Loucy (cell line): ENCODE measurements at regions not wholly inside any gene's neighbourhood (a gene's known extent, or its start where the extent isn't known, plus 50 kb on each side); places are given as distances from the start of the nearest gene placed in this dataset.

Source experiments
- H2AFZ ChIP-seq: fragments of 200-600 bp; sonication (generic); 2 replicates; pipeline ENCODE4 v1.6.0; 2016; ENCODE audit warnings: antibody characterized with exemption, mild to moderate bottlenecking, low read length, moderate library complexity
- H3F3A ChIP-seq: fragments of 200-600 bp; 2 replicates; pipeline ENCODE4 v1.6.0; 2016; ENCODE audit warnings: antibody characterized with exemption, low read depth, mild to moderate bottlenecking
- H3K27me3 ChIP-seq: fragments of 200-600 bp; sonication (generic); 2 replicates; pipeline ENCODE4 v1.6.1; 2014; ENCODE audit warnings: low read length, mild to moderate bottlenecking; ENCODE audit not compliant: insufficient read depth, poor library complexity, severe bottlenecking
- H3K36me3 ChIP-seq: fragments of 200-600 bp; sonication (generic); 2 replicates; pipeline ENCODE4 v1.6.1; 2016; ENCODE audit warnings: low read length; ENCODE audit not compliant: insufficient read depth
- H3K4me1 ChIP-seq: fragments of 200-600 bp; sonication (generic); 2 replicates; pipeline ENCODE4 v1.5.1; 2014; ENCODE audit warnings: low read length, mild to moderate bottlenecking; ENCODE audit not compliant: insufficient read depth, poor library complexity, severe bottlenecking
- H3K4me2 ChIP-seq: fragments of 200-600 bp; sonication (generic); 2 replicates; pipeline ENCODE4 v1.6.0; 2014; ENCODE audit warnings: antibody characterized with exemption, low read length, low read depth, mild to moderate bottlenecking; ENCODE audit not compliant: poor library complexity, severe bottlenecking
- H3K4me3 ChIP-seq: fragments of 200-600 bp; sonication (generic); 2 replicates; pipeline ENCODE4 v1.5.1; 2014; ENCODE audit warnings: low read length, mild to moderate bottlenecking, mixed read lengths; ENCODE audit not compliant: poor library complexity, severe bottlenecking
- H3K79me2 ChIP-seq: fragments of 200-600 bp; sonication (generic); 2 replicates; pipeline ENCODE4 v1.6.1; 2014; ENCODE audit warnings: low read length; ENCODE audit not compliant: insufficient read depth
- H3K9ac ChIP-seq: fragments of 200-600 bp; sonication (generic); 2 replicates; pipeline ENCODE4 v1.6.0; 2014; ENCODE audit warnings: mild to moderate bottlenecking, low read depth, low read length, moderate library complexity; ENCODE audit not compliant: poor library complexity, severe bottlenecking
- H3K9me2 ChIP-seq: fragments of 200-600 bp; sonication (generic); replicated peaks from 2 replicates; pipeline ENCODE4 v1.6.1; 2016; ENCODE audit warnings: low read depth, low read length, mixed read lengths
- H3K9me3 ChIP-seq: fragments of 200-600 bp; sonication (generic); 2 replicates; pipeline ENCODE4 v1.6.1; 2014; ENCODE audit warnings: mild to moderate bottlenecking, antibody characterized with exemption, low read length, low read depth; ENCODE audit not compliant: insufficient read depth
- H4K20me1 ChIP-seq: fragments of 200-600 bp; sonication (generic); 2 replicates; pipeline ENCODE4 v1.6.0; 2014; ENCODE audit warnings: antibody characterized with exemption, low read length, mild to moderate bottlenecking; ENCODE audit not compliant: insufficient read depth, poor library complexity, severe bottlenecking
- EZH2phosphoT487 ChIP-seq: fragments of 200-600 bp; IDR thresholded peaks from 2 replicates; pipeline ENCODE4 v1.6.1; 2018; ENCODE audit warnings: antibody characterized with exemption, mild to moderate bottlenecking, moderate library complexity, borderline replicate concordance
- TF ChIP-seq, protein P1 (sequence below): fragments of 200-600 bp; sonication (generic); conservative IDR thresholded peaks from 2 replicates; pipeline ENCODE4 v1.5.1; 2014; ENCODE audit warnings: mild to moderate bottlenecking, antibody characterized with exemption, low read length

DNA sequence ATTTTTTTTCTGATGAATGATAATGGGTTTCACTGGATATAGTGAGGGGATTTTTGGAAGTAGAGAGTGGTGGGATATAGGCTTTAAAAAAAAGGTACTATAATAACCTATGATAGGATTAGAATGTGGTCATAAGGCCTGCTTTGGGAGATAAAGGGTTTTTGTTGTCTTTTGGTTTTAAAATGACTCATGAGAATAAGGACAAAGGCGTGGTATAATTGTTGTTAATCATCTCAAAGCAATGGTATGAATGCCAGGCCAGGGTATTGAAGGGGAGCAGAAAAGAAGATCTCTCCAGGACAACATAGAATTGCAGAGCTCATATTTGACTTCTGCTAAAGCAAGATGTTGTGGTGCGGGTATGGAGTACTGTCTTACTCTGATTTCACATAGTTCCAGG, 579.4 kb downstream of the JRKL start:
- H3K36me3 ChIP-seq: no peaks in the 10 kb centered on the region
- H3K9ac ChIP-seq: no peak overlapping the region
- TF ChIP-seq EZH2phosphoT487: no peak
- TF ChIP-seq, protein P1, sequence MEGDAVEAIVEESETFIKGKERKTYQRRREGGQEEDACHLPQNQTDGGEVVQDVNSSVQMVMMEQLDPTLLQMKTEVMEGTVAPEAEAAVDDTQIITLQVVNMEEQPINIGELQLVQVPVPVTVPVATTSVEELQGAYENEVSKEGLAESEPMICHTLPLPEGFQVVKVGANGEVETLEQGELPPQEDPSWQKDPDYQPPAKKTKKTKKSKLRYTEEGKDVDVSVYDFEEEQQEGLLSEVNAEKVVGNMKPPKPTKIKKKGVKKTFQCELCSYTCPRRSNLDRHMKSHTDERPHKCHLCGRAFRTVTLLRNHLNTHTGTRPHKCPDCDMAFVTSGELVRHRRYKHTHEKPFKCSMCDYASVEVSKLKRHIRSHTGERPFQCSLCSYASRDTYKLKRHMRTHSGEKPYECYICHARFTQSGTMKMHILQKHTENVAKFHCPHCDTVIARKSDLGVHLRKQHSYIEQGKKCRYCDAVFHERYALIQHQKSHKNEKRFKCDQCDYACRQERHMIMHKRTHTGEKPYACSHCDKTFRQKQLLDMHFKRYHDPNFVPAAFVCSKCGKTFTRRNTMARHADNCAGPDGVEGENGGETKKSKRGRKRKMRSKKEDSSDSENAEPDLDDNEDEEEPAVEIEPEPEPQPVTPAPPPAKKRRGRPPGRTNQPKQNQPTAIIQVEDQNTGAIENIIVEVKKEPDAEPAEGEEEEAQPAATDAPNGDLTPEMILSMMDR: no peak
- H3F3A ChIP-seq: no peaks in the 10 kb centered on the region
- H3K4me3 ChIP-seq: no peak overlapping the region
- no peaks in the 10 kb centered on the region for H3K27me3 ChIP-seq
- no peak overlapping the region for H3K4me2 ChIP-seq
- H2AFZ ChIP-seq: no peak overlapping the region
- H3K4me1 ChIP-seq: no peaks in the 10 kb centered on the region
- no peaks in the 10 kb centered on the region for H3K79me2 ChIP-seq
- no peaks in the 10 kb centered on the region for H3K9me3 ChIP-seq
- no peaks in the 10 kb centered on the region for H4K20me1 ChIP-seq
- H3K9me2 ChIP-seq: no peaks in the 10 kb centered on the region

DNA sequence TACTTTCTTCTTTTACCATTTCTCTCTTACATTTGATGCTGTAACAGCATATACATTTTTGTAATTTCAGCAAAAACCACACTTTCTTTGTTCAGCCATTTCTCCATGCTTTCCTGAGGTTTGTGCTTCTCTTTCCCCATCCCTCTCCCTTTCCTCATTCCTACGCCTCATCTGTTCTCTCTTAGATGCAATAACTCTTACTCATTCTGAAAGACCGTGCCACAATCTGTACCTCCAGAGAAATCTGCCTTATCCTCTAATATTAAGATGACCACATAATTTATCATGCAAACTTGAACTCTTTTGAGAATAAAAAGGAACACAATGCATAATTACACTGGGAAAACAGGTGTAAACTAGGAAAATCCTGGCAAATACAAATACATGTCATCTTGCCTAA, 588.9 kb downstream of the JRKL start:
- H4K20me1 ChIP-seq: no peaks in the 10 kb centered on the region
- no peak overlapping the region for H3K4me2 ChIP-seq
- TF ChIP-seq, protein P1: no peak
- no peak for TF ChIP-seq EZH2phosphoT487
- H3K9ac ChIP-seq: no peak overlapping the region
- H3F3A ChIP-seq: no peaks in the 10 kb centered on the region
- no peaks in the 10 kb centered on the region for H3K79me2 ChIP-seq
- no peaks in the 10 kb centered on the region for H3K9me3 ChIP-seq
- H3K4me3 ChIP-seq: no peak overlapping the region
- no peak overlapping the region for H2AFZ ChIP-seq
- H3K9me2 ChIP-seq: no peaks in the 10 kb centered on the region
- H3K27me3 ChIP-seq: no peaks in the 10 kb centered on the region
- H3K36me3 ChIP-seq: no peaks in the 10 kb centered on the region
- H3K4me1 ChIP-seq: no peaks in the 10 kb centered on the region

DNA sequence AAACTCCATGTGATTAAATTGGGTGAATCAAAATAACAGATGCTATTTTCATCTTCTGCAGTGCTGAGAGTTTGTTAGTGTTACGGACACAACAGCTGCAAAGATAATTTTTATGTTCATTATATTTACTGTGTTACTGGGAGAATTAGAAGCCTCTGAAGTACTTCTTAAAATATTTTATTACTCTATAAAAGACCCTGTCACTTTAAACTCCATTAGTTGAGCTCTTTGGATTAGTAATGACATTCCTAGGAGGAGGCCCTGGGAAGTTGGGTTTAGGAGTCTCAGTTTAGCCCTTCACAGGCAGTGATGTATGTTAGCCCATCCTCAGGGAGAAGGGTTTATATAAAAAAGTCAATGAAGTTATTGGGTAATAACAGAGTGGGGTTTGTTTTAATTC, 596.7 kb downstream of the JRKL start:
- Histone ChIP-seq H3K27me3 (no peaks in the 10 kb centered on the region), H3K79me2 (no peaks in the 10 kb centered on the region), H3K9me3 (no peaks in the 10 kb centered on the region), H2AFZ (no peak overlapping the region), H3K9ac (no peak overlapping the region), H4K20me1 (no peaks in the 10 kb centered on the region), H3K9me2 (no peaks in the 10 kb centered on the region), H3K4me2 (no peak overlapping the region), H3K4me1 (no peaks in the 10 kb centered on the region), H3K36me3 (no peaks in the 10 kb centered on the region), H3K4me3 (no peak overlapping the region), H3F3A (no peaks in the 10 kb centered on the region)
- TF ChIP-seq, protein P1: no peak
- TF ChIP-seq EZH2phosphoT487: no peak
